SU-DHL-6 (cell line): ENCODE measurements at regions not wholly inside any gene's neighbourhood (a gene's known extent, or its start where the extent isn't known, plus 50 kb on each side); places are given as distances from the start of the nearest gene placed in this dataset.

Experiments
- H2AFZ ChIP-seq: fragments of 200-600 bp; sonication (generic); 2 replicates; pipeline ENCODE4 v1.6.1; 2014; ENCODE audit warnings: low read depth, mild to moderate bottlenecking, moderate library complexity, mixed read lengths, antibody characterized with exemption, low read length; ENCODE audit not compliant: severe bottlenecking
- H3F3A ChIP-seq: fragments of 200-600 bp; shearing (Covaris generic); 2 replicates; pipeline ENCODE4 v1.6.0; 2016; ENCODE audit warnings: antibody characterized with exemption, mild to moderate bottlenecking; ENCODE audit not compliant: insufficient read depth
- H3K27ac ChIP-seq: fragments of 200-600 bp; sonication (generic); 2 replicates; pipeline ENCODE4 v1.5.1; 2016; ENCODE audit warnings: low read depth, mild to moderate bottlenecking, low read length, moderate library complexity, mixed read lengths
- H3K27me3 ChIP-seq: fragments of 200-600 bp; sonication (generic), shearing (Covaris generic); 2 replicates; pipeline ENCODE4 v1.6.0; 2014; ENCODE audit warnings: mild to moderate bottlenecking, low read length
- H3K36me3 ChIP-seq: fragments of 200-600 bp; sonication (generic); 2 replicates; pipeline ENCODE4 v1.6.1; 2014; ENCODE audit warnings: mild to moderate bottlenecking, low read length, mixed read lengths
- H3K4me2 ChIP-seq: fragments of 300-600, 200-600 bp; shearing (Covaris generic), sonication (generic); 2 replicates; pipeline ENCODE4 v1.6.0; 2014; ENCODE audit warnings: low read length, low read depth, mild to moderate bottlenecking; ENCODE audit not compliant: poor library complexity, severe bottlenecking
- H3K4me3 ChIP-seq: fragments of 200-600 bp; sonication (generic); 2 replicates; pipeline ENCODE4 v1.5.1; 2014; ENCODE audit warnings: antibody characterized with exemption, low read length, mild to moderate bottlenecking, mixed read lengths; ENCODE audit not compliant: insufficient read depth, poor library complexity, severe bottlenecking
- H3K79me2 ChIP-seq: fragments of 200-600 bp; sonication (generic); 2 replicates; pipeline ENCODE4 v1.6.1; 2014; ENCODE audit warnings: mild to moderate bottlenecking, low read length, moderate library complexity; ENCODE audit not compliant: insufficient read depth
- H3K9ac ChIP-seq: fragments of 200-600 bp; sonication (generic); 2 replicates; pipeline ENCODE4 v1.7.0; 2014; ENCODE audit warnings: mild to moderate bottlenecking, low read length
- H3K9me2 ChIP-seq: fragments of 200-600 bp; sonication (generic); replicated peaks from 2 replicates; pipeline ENCODE4 v1.6.1; 2014; ENCODE audit warnings: low read length; ENCODE audit not compliant: insufficient read depth
- H3K9me3 ChIP-seq: fragments of 200-600 bp; sonication (generic); 2 replicates; pipeline ENCODE4 v1.6.1; 2014; ENCODE audit warnings: low read length, mixed read lengths; ENCODE audit not compliant: insufficient read depth
- H4K20me1 ChIP-seq: fragments of 200-600 bp; sonication (generic); 2 replicates; pipeline ENCODE4 v1.6.1; 2014; ENCODE audit warnings: low read depth, mild to moderate bottlenecking, antibody characterized with exemption, low read length, moderate library complexity, mixed read lengths
- CTCF ChIP-seq: fragments of 200-600 bp; sonication (generic); IDR thresholded peaks from one replicate; pipeline ENCODE4 v1.5.1; 2017; ENCODE audit warnings: antibody characterized with exemption, mild to moderate bottlenecking, low read length, moderate library complexity; ENCODE audit not compliant: insufficient read depth, poor library complexity, severe bottlenecking
- EZH2phosphoT487 ChIP-seq: fragments of 200-600 bp; sonication (generic), shearing (Covaris generic); conservative IDR thresholded peaks from 2 replicates; pipeline ENCODE4 v1.6.1; 2018; ENCODE audit warnings: mild to moderate bottlenecking, antibody characterized with exemption, low read length, moderate library complexity, mixed read lengths

GRCh38 chr4:31687717-31688342 lies 967.7 kb downstream of the PCDH7 start:
- Histone ChIP-seq H3F3A (no peaks in the 10 kb centered on the region), H3K9ac (no peak overlapping the region), H3K4me3 (no peak overlapping the region), H2AFZ (peak overlapping the region; percentile 42), H3K79me2 (no peaks in the 10 kb centered on the region), H3K27me3 (no peaks in the 10 kb centered on the region), H3K9me3 (no peaks in the 10 kb centered on the region), H3K4me2 (no peak overlapping the region), H3K36me3 (no peaks in the 10 kb centered on the region), H4K20me1 (no peaks in the 10 kb centered on the region), H3K27ac (no peak overlapping the region), H3K9me2 (no peaks in the 10 kb centered on the region)
- TF ChIP-seq EZH2phosphoT487 (no peak), CTCF (no peak)

DNA sequence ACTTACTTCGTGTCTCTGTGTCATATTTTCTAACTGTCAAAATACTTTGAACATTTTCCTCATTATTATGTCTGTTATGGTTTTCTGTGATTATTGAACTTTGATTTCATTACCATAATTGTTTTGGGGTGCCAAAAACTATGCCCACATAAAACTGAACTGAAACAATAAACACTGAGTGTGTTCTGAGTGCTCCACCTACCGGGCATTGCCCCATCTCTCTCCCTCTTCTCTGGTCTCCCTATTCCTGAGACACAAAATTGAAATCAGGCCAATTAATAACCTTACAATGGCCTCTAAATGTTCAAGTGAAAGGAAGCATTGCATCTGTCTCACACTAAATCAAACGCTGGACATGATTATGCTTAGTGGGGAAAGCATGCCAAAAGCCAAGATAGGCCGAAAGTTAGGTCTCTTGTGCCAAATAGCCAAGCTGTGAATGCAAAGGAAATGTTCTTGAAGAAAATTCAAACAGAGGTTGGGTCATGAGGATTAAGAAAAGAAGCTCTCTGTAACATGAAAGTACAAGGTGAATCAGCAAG lies 972.3 kb downstream of the PCDH7 start:
- Histone ChIP-seq H3K4me3 (no peak overlapping the region), H3F3A (no peaks in the 10 kb centered on the region), H3K79me2 (no peaks in the 10 kb centered on the region), H3K9ac (no peak overlapping the region), H3K27me3 (no peaks in the 10 kb centered on the region), H4K20me1 (no peaks in the 10 kb centered on the region), H2AFZ (peak overlapping the region; percentile 46), H3K36me3 (no peaks in the 10 kb centered on the region), H3K9me3 (0 out of 2 replicates have a peak, but pooled peaks cover 5% of the 10 kb centered on the region), H3K9me2 (no peaks in the 10 kb centered on the region), H3K4me2 (no peak overlapping the region), H3K27ac (no peak overlapping the region)
- TF ChIP-seq EZH2phosphoT487 (no peak), CTCF (no peak)

DNA sequence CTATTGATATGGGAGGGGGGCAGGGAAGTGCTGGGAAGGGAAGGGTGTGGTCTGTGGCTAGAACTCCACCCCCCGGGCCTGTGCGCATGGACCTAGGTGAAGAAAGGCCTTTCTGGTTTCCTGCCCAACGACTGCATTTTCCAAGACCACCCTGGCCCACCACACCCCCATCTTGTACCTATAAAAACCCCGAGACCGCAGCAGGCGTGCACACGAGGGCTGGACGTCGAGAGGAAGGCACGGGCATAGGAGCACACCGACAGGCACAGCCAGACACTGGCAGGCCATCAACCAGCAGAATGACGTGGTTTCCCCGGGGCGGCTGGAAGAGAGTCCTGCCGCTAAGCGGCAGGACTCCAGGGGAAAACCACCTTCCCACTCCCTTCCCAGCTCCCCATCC lies 981.1 kb downstream of the PCDH7 start:
- Histone ChIP-seq H3K36me3 (0 out of 2 replicates have a peak, but pooled peaks cover 4% of the 10 kb centered on the region), H2AFZ (no peak overlapping the region), H3K9me3 (peaks cover 31% of the 10 kb centered on the region; the same call in 1 of the 2 replicates), H3K4me3 (no peak overlapping the region), H3K9me2 (no peaks in the 10 kb centered on the region), H3K79me2 (no peaks in the 10 kb centered on the region), H3F3A (no peaks in the 10 kb centered on the region), H3K4me2 (no peak overlapping the region), H3K27me3 (no peaks in the 10 kb centered on the region), H4K20me1 (no peaks in the 10 kb centered on the region), H3K27ac (no peak overlapping the region), H3K9ac (no peak overlapping the region)
- TF ChIP-seq CTCF (no peak), EZH2phosphoT487 (no peak)
